HFFc6 (cell line): ENCODE measurements at regions not wholly inside any gene's neighbourhood (a gene's known extent, or its start where the extent isn't known, plus 50 kb on each side); places are given as distances from the start of the nearest gene placed in this dataset.

Experiments used
- DNase-seq: peaks from one replicate; pipeline ENCODE4 v3.0.0-alpha.2; 2018
- H3K27ac Mint-ChIP-seq: 2 replicates; pipeline ENCODE4 v1.8.0; 2020; ENCODE audit warnings: mild to moderate bottlenecking, mixed read lengths
- H3K27me3 Mint-ChIP-seq: 2 replicates; pipeline ENCODE4 v1.8.0; 2021; ENCODE audit warnings: mild to moderate bottlenecking, moderate library complexity, mixed read lengths; ENCODE audit not compliant: insufficient read depth
- H3K36me3 Mint-ChIP-seq: 2 replicates; pipeline ENCODE4 v1.8.0; 2021; ENCODE audit warnings: low read depth, mixed read lengths
- H3K4me1 Mint-ChIP-seq: 2 replicates; pipeline ENCODE4 v1.8.0; 2020; ENCODE audit warnings: low read depth, mixed read lengths
- H3K4me3 Mint-ChIP-seq: 2 replicates; pipeline ENCODE4 v1.8.0; 2020; ENCODE audit warnings: mild to moderate bottlenecking, moderate library complexity, mixed read lengths
- H3K9me3 Mint-ChIP-seq: 2 replicates; pipeline ENCODE4 v1.8.0; 2020; ENCODE audit warnings: mild to moderate bottlenecking, mixed read lengths
- TF ChIP-seq, protein P1 (sequence below): fragments of 200-600 bp; sonication (generic); IDR thresholded peaks from 2 replicates; pipeline ENCODE4 v1.5.0; 2021; ENCODE audit warnings: antibody characterized with exemption, mild to moderate bottlenecking

DNA sequence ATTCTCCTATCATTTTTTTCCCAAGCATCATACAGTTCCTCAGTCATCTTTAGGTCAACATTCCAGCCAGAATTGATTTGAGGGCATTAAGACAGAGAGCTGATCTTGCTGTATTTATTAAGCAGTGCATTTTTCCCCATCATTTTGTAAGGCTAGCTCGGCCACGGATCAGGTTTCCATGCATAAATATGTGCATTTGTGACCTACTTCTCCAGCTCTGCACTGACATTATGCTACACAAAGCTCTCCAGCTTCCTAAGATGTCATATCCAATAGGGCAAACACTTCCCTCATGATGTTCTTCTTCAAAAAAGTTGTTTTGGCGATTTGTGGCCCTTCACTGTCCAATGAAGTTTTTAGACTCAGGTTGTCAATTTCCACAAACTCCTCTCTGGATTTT lies 202.6 kb downstream of the C7orf25 start:
- no peak for DNase-seq
- Mint-ChIP-seq H3K4me3 (no peak overlapping the region), H3K4me1 (no peaks in the 10 kb centered on the region), H3K27ac (no peak overlapping the region), H3K27me3 (no peaks in the 10 kb centered on the region; the same call in 1 of the 2 replicates), H3K9me3 (no peaks in the 10 kb centered on the region; the same call in 1 of the 2 replicates), H3K36me3 (no peaks in the 10 kb centered on the region)
- TF ChIP-seq, protein P1, sequence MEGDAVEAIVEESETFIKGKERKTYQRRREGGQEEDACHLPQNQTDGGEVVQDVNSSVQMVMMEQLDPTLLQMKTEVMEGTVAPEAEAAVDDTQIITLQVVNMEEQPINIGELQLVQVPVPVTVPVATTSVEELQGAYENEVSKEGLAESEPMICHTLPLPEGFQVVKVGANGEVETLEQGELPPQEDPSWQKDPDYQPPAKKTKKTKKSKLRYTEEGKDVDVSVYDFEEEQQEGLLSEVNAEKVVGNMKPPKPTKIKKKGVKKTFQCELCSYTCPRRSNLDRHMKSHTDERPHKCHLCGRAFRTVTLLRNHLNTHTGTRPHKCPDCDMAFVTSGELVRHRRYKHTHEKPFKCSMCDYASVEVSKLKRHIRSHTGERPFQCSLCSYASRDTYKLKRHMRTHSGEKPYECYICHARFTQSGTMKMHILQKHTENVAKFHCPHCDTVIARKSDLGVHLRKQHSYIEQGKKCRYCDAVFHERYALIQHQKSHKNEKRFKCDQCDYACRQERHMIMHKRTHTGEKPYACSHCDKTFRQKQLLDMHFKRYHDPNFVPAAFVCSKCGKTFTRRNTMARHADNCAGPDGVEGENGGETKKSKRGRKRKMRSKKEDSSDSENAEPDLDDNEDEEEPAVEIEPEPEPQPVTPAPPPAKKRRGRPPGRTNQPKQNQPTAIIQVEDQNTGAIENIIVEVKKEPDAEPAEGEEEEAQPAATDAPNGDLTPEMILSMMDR, result no peak

DNA sequence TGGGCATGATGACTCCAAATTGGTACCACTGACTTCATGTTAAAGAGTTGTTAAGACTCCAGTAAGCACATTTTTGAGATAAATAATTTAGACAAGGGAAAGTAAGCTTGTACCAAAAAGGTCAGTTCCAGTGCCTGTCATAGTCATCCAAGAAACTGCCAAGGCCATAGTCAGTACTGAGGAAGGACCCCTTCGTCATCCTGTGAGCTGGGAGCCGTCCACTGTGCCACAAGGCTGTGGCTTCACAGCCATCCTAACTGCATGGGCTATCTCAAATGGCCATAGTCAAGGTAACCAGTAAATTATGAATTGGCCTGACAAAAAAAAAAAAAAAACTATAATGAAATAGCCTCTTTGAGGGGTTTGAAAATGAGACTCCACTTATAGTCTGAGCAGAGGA lies 207.2 kb downstream of the C7orf25 start:
- no peak overlapping the region for H3K27ac Mint-ChIP-seq
- H3K36me3 Mint-ChIP-seq, result no peaks in the 10 kb centered on the region
- DNase-seq, result no peak
- no peak overlapping the region for H3K4me3 Mint-ChIP-seq
- no peaks in the 10 kb centered on the region for H3K4me1 Mint-ChIP-seq
- TF ChIP-seq, protein P1, result no peak
- no peaks in the 10 kb centered on the region; the same call in 1 of the 2 replicates for H3K27me3 Mint-ChIP-seq
- H3K9me3 Mint-ChIP-seq, result no peaks in the 10 kb centered on the region

DNA sequence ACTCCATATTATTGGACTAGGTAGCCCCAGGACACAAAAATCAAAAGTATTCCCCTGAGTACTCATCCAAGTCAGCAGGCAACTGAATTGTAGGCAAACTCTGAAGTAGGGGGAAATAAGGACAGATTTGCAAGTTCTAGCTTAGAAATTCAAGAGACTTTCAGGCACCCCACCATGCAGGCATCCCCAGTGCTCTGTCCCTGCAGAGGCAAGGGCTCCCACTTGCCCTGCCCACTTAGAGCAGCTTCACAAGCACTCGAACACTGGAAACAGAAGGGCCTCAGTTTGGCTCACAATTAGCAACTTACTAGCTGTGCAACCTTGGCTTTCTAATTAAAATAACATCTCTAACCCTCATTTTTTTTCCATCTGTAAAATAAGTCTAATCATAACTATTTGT lies 209.2 kb downstream of the C7orf25 start:
- TF ChIP-seq, protein P1, result no peak
- Mint-ChIP-seq H3K27me3 (no peaks in the 10 kb centered on the region; the same call in 1 of the 2 replicates), H3K27ac (no peak overlapping the region), H3K9me3 (no peaks in the 10 kb centered on the region), H3K36me3 (no peaks in the 10 kb centered on the region), H3K4me3 (no peak overlapping the region), H3K4me1 (no peaks in the 10 kb centered on the region)
- no peak for DNase-seq

DNA sequence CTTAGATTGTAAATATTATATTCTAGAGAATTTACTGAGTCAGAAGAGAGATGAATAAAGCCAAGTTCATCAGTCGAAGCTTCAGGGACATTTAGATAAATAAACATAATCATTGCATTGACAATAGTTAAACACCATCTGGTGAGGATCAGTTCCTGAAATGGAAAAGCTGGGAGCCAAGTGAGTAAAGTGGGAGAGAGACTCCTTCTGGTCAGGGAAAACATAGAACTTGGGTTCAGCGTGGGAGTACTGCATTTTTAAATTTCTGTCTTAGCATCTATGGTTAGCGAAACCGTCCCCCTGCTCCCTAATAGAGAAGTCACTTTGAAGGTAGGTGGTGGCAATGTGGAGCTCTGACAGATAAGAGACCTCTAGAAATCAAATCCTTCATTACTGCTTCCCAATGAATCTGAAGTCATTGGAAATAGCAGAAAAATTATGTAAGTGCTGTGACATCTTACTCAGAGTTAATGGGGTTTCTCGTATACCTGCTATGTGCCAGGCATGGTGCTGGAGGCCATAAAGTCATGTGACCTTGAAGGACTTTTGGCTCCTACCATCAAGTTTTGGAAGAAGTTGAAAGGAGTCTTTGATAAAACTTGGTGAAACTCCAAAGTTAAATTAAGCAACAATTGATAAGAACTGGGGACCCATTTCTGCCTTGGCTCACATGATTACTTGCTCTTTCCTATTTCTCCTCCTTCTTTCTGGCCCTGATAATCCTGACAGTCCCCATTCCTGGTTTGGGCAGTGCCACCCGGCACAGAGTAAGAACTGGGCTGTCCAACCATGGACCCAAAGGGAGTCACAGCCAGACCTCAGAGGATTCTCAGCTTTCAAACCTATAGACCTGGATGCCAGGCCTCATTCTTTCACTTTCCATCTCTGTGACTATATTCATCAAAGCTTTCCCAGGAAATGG lies 211.2 kb downstream of the C7orf25 start:
- no peaks in the 10 kb centered on the region for H3K4me1 Mint-ChIP-seq
- DNase-seq, result no peak
- H3K27ac Mint-ChIP-seq, result no peak overlapping the region
- H3K4me3 Mint-ChIP-seq, result no peak overlapping the region
- H3K27me3 Mint-ChIP-seq, result peaks cover 3% of the 10 kb centered on the region; the same call in 1 of the 2 replicates
- no peaks in the 10 kb centered on the region for H3K9me3 Mint-ChIP-seq
- TF ChIP-seq, protein P1, result no peak
- no peaks in the 10 kb centered on the region for H3K36me3 Mint-ChIP-seq

DNA sequence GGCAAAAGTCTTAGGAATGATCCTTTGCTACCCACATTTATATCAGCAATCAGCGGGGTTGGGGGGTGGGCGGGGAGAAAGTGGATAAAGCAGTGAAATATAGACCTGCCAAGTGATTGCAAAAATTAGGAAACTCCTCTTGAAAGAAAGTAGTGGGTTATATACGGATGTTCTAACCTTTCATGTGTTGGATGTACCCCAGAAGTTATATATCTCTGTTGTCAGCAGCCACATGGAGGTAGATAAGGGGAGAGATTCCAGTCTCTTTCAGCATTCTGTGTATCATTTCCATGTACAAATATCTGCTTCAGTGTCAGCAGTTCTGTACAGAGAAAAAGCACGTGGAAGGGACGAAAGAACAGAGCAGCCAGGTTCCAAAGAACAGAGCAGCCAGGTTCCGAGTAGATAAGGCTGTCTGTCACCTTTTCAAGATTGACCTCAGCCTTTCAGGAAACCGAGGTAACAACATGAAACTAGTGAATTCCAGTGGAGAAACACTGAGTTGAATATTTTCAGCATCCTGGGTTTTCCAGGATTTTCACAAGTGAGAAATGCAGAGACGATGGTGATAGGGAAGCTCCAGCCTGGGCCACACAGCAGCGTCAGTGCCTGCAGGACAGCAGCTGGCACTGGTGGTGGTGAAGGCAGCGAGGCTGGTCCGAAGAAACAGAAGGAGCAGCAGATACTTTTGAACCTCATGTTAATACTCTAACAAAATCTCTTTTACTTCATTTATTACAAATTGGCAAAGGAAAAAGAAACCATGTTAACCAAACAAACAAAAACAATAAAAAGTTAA lies 212.3 kb downstream of the C7orf25 start:
- Mint-ChIP-seq H3K27me3 (peaks cover 3% of the 10 kb centered on the region; the same call in 1 of the 2 replicates), H3K9me3 (no peaks in the 10 kb centered on the region), H3K4me1 (no peaks in the 10 kb centered on the region), H3K4me3 (no peak overlapping the region), H3K36me3 (no peaks in the 10 kb centered on the region), H3K27ac (no peak overlapping the region)
- TF ChIP-seq, protein P1, result no peak
- DNase-seq, result no peak
